HG03045 (cell line): ENCODE measurements at regions not wholly inside any gene's neighbourhood (a gene's known extent, or its start where the extent isn't known, plus 50 kb on each side); places are given as distances from the start of the nearest gene placed in this dataset.

ENCODE experiments used
- ATAC-seq: cut with Tn5 transposase; IDR thresholded peaks from one replicate; pipeline ENCODE4 v1.9.1; 2021; ENCODE audit warnings: mild to moderate bottlenecking, moderate library complexity; ENCODE audit not compliant: unreplicated experiment

GRCh38 chr5:167158588-167158987 is 1132.9 kb upstream of the WWC1 start:
- no peak for ATAC-seq

DNA sequence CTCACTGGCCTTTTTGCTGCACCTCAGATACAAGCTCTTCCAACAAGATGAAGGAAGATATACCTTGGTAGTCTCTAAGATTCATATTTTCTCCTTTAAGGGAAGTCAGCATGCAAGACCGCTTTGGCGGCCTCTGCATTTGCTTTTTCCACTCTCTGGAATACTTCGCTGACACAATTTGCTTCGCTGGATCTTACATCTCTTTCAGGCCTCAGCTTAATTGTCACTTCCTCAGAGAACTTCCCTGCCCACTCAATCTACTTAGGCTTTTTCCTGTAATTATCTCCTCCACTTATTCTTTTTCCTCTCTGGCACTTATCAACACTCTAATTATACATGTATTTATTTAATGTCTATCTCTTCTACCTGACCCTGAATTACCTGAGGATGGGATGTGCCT is 1131.1 kb upstream of the WWC1 start:
- ATAC-seq = no peak

DNA sequence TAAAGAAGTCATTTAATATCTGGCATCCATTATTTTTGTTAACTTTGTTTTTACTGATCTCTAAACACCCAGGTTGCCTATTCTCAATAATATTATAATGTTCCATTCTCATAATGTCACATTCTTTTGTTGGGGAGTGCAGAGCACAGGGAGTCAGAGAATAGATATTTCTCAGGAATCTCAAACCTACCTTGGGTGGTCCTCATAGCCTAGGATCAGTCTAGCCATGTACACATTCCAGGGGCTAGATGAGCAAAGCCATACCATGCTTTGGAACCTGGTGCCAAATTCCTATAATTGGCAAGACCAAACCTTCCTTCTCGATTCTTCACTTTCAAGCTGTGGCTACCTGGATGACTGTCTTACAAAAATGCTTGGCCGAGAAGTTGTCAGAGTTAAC is 1124.7 kb upstream of the WWC1 start:
- ATAC-seq = no peak

GRCh38 chr5:167167191-167167795 is 1124.2 kb upstream of the WWC1 start:
- ATAC-seq = no peak

- no peak for ATAC-seq
Measured at GRCh38 chr5:167168971-167169370, 1122.5 kb upstream of the WWC1 start.

DNA sequence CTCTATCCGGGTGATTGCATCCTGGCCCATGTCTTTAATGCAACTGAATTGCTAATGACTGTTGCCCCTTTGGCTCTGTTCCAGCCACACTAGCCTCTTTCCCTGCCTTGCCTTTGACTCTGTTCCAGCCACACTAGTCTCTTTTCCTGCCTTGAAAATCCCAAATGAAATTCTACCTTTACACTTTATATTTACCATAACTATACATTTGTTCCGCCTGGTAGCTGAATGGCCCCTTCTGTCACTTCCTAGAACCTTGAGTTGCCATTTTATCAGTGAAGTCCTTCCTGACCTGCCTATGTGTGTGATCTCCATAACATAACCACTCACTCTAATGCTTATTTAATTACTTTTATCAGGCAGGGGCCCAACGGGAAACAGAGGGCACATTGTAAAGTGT is 1120.4 kb upstream of the WWC1 start:
- no peak for ATAC-seq

GRCh38 chr5:167177736-167178135 is 1113.7 kb upstream of the WWC1 start:
- no peak for ATAC-seq

DNA sequence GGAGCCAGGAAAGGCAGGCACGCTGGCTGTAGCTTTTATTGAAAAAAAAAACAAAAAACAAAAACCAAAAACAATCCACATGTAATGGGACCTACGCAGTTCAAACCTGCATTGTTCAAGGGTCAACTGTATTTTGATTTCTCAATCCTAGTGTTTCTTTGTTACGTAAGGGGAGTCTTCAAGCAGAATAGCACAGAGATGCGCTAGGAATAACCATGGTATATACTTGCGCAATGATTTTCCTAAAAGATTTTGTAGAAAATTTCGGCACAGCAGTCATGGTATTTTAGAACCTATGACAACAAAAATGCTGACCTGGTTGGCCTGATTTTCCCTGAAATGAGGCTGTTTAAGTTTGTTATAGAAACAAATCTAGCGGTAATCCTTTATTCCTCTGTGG is 1110.5 kb upstream of the WWC1 start:
- no peak for ATAC-seq

GRCh38 chr5:167205881-167206280 is 1085.6 kb upstream of the WWC1 start:
- no peak for ATAC-seq

GRCh38 chr5:167207081-167207480 is 1084.4 kb upstream of the WWC1 start:
- no peak for ATAC-seq

- no peak for ATAC-seq
Measured at GRCh38 chr5:167208911-167209310, 1082.5 kb upstream of the WWC1 start.

- ATAC-seq = no peak
Measured at GRCh38 chr5:167217097-167217743, 1074.2 kb upstream of the WWC1 start.

DNA sequence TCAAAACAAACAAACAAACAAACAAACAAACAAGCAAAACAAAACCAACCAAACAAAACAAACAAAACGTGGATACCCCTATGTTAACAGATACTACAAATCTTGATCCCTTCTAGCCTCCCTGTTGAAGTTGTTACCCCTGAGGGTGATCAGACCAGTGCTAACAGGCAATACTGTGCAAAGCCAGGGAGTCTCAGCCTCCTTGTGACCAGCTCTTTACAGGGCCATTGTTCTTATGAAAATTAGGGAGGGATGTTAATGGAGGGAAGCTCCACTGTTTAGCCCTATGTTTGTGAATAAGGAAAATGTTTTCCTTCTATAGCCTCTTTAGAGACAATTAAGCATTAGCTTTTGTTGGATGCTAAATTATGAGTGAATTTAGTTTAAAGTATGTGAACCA is 1072.1 kb upstream of the WWC1 start:
- ATAC-seq = no peak

DNA sequence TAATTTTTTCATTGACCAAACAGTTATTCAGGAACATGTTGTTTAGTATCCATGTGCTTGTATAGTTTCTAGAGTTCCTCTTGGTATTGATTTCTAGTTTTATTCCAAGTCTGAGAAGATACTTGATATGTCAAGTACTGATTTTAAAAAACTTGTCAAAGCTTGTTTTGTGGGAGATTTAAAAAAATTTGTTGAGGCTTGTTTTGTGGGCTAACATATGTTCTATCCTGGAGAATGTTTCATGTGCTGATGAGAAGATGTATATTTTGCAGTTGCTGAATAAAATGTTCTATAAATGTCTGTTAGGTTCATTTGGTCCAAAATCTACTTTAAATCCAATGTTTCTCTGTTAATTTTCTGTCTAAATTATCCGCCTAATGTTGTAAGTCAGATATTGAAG is 1065.1 kb upstream of the WWC1 start:
- no peak for ATAC-seq

GRCh38 chr5:167228134-167228533 is 1063.3 kb upstream of the WWC1 start:
- no peak for ATAC-seq

- no peak for ATAC-seq
Measured at GRCh38 chr5:167229751-167230150, 1061.7 kb upstream of the WWC1 start.

GRCh38 chr5:167230414-167230813 is 1061.0 kb upstream of the WWC1 start:
- no peak for ATAC-seq

GRCh38 chr5:167232675-167233311 is 1058.7 kb upstream of the WWC1 start:
- ATAC-seq = no peak

GRCh38 chr5:167233507-167234220 is 1057.8 kb upstream of the WWC1 start:
- no peak for ATAC-seq

DNA sequence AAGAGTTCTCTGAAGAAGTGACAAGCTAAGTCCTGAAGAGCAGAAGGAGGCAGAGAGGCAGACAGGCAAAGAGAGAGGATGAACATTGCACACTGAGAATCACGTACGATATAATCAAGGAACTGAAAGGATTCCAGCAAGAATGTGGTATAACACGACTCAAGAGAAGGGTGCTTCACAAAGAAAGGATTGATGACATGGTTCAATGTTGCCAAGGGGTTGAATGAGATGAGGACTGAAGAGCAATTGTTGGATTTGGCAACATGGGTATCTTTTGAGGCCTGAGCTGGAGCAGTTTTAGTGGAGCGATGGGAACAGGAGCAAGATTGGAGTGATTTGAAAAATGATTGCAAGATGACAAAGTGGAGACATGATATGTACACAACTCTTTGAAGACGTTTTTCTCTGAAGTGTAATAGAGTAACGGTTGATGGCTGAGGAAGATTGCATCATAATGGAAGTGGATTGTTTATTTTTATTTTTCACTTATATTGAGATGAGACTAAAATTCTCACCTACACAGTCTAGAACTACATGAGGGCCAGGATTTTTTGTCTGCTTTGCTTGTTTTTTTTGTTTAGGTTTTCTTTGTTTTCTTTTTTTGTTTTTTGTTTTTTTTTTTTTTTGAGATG is 1049.9 kb upstream of the WWC1 start:
- no peak for ATAC-seq

DNA sequence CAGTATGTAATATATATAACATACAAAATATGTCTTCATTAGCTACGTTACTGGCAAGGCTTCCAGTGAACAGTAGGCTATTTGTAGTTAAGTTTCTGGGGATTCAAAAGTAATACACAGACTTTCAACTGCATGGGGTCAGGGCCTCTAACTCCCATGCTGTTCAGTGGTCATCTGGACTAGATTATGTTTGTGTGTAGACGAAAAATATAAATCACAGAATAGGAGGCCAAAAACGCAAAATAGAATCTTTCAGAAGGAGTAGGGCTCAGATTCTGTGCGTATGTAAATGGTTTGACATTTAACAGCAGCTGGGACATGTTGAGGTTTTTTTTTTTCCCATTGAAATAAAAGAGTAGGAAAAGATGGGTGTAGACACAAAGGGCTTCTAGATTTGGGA is 1048.7 kb upstream of the WWC1 start:
- ATAC-seq = no peak
